ENCODE measurements at regions not wholly inside any gene's neighbourhood (a gene's known extent, or its start where the extent isn't known, plus 50 kb on each side); places are given as distances from the start of the nearest gene placed in this dataset.
A peak's percentile ranks its signal among the peaks of the same experiment; 100 is the strongest.

GRCh38 chr10:36634916-36635315 lies 490.5 kb upstream of the ANKRD30A start:
- DNase-seq (ENCODE audit: low read depth) = peak; percentile 9

- no peak for DNase-seq (ENCODE audit: low read depth)
These were observed 495.1 kb upstream of the ANKRD30A start for GRCh38 chr10:36630267-36630666.

DNA sequence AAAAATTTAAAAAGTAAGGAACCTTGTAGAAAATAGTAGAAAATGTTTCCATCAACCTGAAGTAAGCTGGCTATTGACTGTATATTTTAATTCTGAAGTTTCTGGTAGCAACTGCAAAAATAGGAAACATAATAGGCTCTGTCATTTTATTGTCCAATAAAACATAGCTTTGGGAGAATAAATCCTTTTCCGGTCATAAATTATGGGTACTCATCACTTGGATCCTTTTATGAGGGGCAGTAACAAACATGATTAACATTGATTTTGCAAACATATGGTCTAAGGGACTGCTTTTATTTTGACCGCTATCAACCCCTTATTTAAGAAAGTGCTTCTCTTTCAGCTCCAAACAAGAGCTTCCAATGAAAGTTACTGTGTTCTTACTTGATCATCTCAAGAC lies 495.9 kb upstream of the ANKRD30A start:
- no peak for DNase-seq (ENCODE audit: low read depth)

- no peak for DNase-seq (ENCODE audit: low read depth)
These were observed 500.8 kb upstream of the ANKRD30A start for GRCh38 chr10:36624551-36625100.

DNA sequence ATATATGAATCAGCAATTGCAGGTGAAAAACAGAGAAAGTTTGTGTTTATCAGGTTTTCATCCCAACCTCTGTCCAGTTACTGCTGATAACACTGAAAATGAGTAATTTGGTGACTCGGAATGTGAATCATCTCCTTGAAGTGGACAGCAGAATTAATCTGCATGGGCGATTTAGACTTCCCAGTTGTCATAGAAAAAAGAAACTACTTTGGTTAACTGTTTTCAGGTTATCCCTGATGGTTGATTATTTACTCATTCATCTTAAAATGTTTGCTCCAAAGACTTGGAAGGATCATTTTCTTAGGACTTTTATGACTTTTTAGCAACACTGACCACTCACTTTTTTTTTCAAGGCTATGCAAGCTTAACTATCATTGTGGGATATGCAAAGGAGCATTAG lies 504.1 kb upstream of the ANKRD30A start:
- peak; percentile 69 for DNase-seq (ENCODE audit: low read depth)

GRCh38 chr10:36612436-36612835 lies 513.0 kb upstream of the ANKRD30A start:
- no peak for DNase-seq (ENCODE audit: low read depth)

GRCh38 chr10:36608866-36609265 lies 516.5 kb upstream of the ANKRD30A start:
- DNase-seq (ENCODE audit: low read depth) = peak; percentile 59

GRCh38 chr10:36608251-36608650 lies 517.1 kb upstream of the ANKRD30A start:
- peak; percentile 73 for DNase-seq (ENCODE audit: low read depth)

GRCh38 chr10:36606234-36606839 lies 519.1 kb upstream of the ANKRD30A start:
- peak; percentile 55 for DNase-seq (ENCODE audit: low read depth)

- no peak for DNase-seq (ENCODE audit: low read depth)
These were observed 521.1 kb upstream of the ANKRD30A start for GRCh38 chr10:36604316-36604715.

- no peak for DNase-seq (ENCODE audit: low read depth)
These were observed 521.7 kb upstream of the ANKRD30A start for GRCh38 chr10:36603688-36604087.

GRCh38 chr10:36602374-36602773 lies 523.0 kb upstream of the ANKRD30A start:
- DNase-seq (ENCODE audit: low read depth) = peak; percentile 65

GRCh38 chr10:36597756-36598320 lies 527.6 kb upstream of the ANKRD30A start:
- DNase-seq (ENCODE audit: low read depth) = no peak

- DNase-seq (ENCODE audit: low read depth) = no peak
These were observed 532.4 kb upstream of the ANKRD30A start for GRCh38 chr10:36592964-36593363.

DNA sequence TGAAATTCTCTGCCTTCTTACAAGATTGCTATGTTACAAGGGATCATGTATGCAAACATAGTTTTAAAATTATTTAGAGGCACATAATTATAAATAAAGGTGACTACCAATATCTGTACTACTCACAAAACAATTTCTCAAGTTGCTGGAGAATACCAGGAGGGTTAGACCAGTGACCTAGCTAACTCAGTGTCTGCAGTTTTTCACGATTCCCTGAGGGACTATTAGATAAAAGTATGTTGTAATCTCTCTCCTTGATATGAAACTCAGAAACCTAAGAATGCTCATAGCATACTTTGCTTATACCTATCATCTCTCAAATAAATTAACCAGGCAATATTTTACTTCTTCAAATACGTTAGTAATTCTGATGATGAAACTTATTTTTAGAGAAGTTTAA lies 534.0 kb upstream of the ANKRD30A start:
- peak; percentile 46 for DNase-seq (ENCODE audit: low read depth)

GRCh38 chr10:36583690-36584089 lies 541.7 kb upstream of the ANKRD30A start:
- no peak for DNase-seq (ENCODE audit: low read depth)

DNA sequence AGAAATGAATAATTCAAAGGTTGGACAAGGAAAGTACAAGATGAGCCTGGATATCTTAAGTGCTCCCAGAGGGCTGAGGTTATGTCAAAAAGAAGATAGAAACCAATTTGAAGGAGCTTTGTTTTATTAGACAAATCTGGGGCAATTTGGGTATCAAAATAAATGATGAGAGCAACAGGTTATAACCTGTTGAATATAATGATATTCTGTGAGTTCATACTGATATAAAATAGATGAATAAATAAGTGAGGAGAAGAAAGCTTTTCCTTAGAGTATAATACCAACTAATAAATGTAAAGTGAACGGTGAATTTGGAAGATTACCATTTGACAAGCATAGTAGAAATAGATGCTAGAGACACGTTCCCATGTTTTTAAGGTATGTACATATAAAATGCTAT lies 544.2 kb upstream of the ANKRD30A start:
- DNase-seq (ENCODE audit: low read depth) = no peak

GRCh38 chr10:36578306-36578705 lies 547.1 kb upstream of the ANKRD30A start:
- DNase-seq (ENCODE audit: low read depth) = peak; percentile 57

- DNase-seq (ENCODE audit: low read depth) = no peak
These were observed 548.3 kb upstream of the ANKRD30A start for GRCh38 chr10:36577126-36577525.

DNA sequence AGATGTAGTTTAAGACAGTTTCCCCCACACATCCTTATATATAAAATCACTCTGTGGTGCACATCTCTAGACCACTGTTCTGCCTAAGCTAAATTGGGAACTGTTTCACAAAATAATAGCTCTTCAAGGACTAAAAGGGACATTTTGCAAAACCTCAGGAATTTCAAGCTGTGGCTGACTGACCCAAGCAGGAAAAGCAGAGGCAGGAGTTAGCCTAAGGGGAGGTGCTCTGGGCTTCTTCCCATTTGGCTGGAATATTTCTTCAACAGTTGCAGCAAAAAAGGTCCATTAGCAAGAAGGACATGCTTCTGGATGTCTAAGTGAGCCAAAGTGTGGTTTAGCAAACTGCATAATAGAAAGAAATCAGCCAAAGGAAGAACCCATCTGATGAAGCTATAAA lies 551.2 kb upstream of the ANKRD30A start:
- no peak for DNase-seq (ENCODE audit: low read depth)

- no peak for DNase-seq (ENCODE audit: low read depth)
These were observed 552.2 kb upstream of the ANKRD30A start for GRCh38 chr10:36573246-36573645.

GRCh38 chr10:36564433-36564832 lies 561.0 kb upstream of the ANKRD30A start:
- DNase-seq (ENCODE audit: low read depth) = no peak

- peak; percentile 45 for DNase-seq (ENCODE audit: low read depth)
These were observed 565.7 kb upstream of the ANKRD30A start for GRCh38 chr10:36559412-36560400.

All from amniotic epithelial cell (primary cell).